Activated T-helper 17 cell treated with anti-CD3 and anti-CD28 coated beads, Interleukin-2, amount 50 U/mL, for 72 hours (primary cell): ENCODE measurements at regions not wholly inside any gene's neighbourhood (a gene's known extent, or its start where the extent isn't known, plus 50 kb on each side); places are given as distances from the start of the nearest gene placed in this dataset.

Experiments used
- ATAC-seq: fragments of 150-1000 bp; cut with Tn5 transposase; replicated peaks from 2 replicates; pipeline ENCODE4 v1.10.0; 2021; ENCODE audit warnings: mild to moderate bottlenecking, moderate library complexity
- H3K27ac Mint-ChIP-seq: one replicate; pipeline ENCODE4 v1.8.0; 2022; ENCODE audit warnings: mixed read lengths
- H3K27me3 Mint-ChIP-seq: one replicate; pipeline ENCODE4 v1.8.0; 2022; ENCODE audit warnings: mixed read lengths
- H3K36me3 Mint-ChIP-seq: one replicate; pipeline ENCODE4 v1.8.0; 2022; ENCODE audit warnings: low read depth, mild to moderate bottlenecking, mixed read lengths
- H3K4me1 Mint-ChIP-seq: one replicate; pipeline ENCODE4 v1.8.0; 2022; ENCODE audit warnings: mixed read lengths
- H3K4me3 Mint-ChIP-seq: one replicate; pipeline ENCODE4 v1.8.0; 2022; ENCODE audit warnings: mild to moderate bottlenecking, mixed read lengths
- H3K9me3 Mint-ChIP-seq: one replicate; pipeline ENCODE4 v1.8.0; 2022; ENCODE audit warnings: mixed read lengths

GRCh38 chr15:31570591-31570990, 244.0 kb downstream of the KLF13 start:
- Mint-ChIP-seq H3K4me3 (no peak overlapping the region), H3K4me1 (no peaks in the 10 kb centered on the region), H3K27ac (no peak overlapping the region), H3K36me3 (no peaks in the 10 kb centered on the region), H3K27me3 (peaks cover 3% of the 10 kb centered on the region), H3K9me3 (no peaks in the 10 kb centered on the region)
- no peak for ATAC-seq

DNA sequence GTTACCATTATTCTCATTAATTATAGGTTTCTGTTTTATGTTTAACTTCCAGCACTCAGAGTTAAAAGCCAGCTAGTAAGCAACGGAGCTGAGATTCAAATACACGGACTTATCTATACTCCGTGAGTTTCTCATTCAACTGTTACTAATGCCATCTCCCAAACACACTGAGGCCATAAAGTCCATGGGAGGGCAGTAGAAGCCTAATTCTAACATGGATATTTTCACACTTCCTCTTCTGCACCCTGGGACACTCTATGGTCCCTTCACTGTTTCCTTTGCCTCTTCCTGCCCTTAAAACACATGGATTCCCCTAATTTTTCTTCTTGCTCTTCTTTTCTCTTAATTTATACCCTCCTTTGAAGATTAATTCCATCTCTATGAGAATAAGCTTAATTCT, 245.0 kb downstream of the KLF13 start:
- ATAC-seq, result no peak
- no peaks in the 10 kb centered on the region for H3K4me1 Mint-ChIP-seq
- H3K9me3 Mint-ChIP-seq, result no peaks in the 10 kb centered on the region
- H3K4me3 Mint-ChIP-seq, result no peak overlapping the region
- peaks cover 3% of the 10 kb centered on the region for H3K27me3 Mint-ChIP-seq
- H3K36me3 Mint-ChIP-seq, result no peaks in the 10 kb centered on the region
- H3K27ac Mint-ChIP-seq, result no peak overlapping the region

DNA sequence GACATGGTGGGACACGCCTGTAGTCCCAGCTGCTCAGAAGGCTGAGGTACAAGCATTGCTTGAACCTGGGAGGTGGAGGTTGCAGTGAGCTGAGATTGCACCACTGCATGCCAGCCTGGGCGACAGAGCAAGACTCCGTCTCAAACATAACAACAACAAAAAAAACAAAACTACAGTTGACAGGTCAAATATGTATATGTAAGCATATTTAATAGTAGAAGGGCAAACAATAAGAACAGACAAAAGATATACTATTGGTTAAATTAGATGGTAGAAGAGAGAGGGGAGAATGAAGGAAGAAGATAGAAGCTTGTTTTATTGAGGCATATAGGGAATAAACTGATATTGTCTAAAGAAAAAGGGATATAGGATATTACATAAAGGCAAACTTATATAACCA, 247.1 kb downstream of the KLF13 start:
- Mint-ChIP-seq H3K36me3 (no peaks in the 10 kb centered on the region), H3K4me1 (no peaks in the 10 kb centered on the region), H3K4me3 (no peak overlapping the region), H3K27ac (no peak overlapping the region), H3K9me3 (no peaks in the 10 kb centered on the region), H3K27me3 (peaks cover 3% of the 10 kb centered on the region)
- no peak for ATAC-seq

DNA sequence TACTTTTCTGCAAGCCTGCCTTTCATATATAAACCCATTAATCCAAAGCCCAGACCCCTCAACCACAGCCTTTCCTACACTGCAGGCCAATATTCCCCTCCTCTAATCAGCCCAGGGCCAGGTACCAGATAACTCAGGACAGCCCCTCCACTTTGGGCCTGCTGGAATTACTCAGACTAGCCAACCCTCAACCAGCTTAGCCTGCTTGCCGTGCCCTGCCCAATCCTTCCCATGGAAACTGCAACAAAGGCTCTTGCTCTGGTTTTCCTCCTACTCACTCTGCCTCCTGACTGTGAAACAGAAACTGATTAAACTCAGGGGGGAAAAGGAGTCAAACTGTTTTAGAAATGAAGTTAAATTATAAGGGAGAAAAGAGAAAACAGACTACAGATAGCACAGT, 248.1 kb downstream of the KLF13 start:
- Mint-ChIP-seq H3K27me3 (peaks cover 3% of the 10 kb centered on the region), H3K4me1 (no peaks in the 10 kb centered on the region), H3K4me3 (no peak overlapping the region), H3K36me3 (no peaks in the 10 kb centered on the region), H3K27ac (peak overlapping the region; percentile 42), H3K9me3 (no peaks in the 10 kb centered on the region)
- ATAC-seq, result no peak

- H3K27ac Mint-ChIP-seq, result no peak overlapping the region
- no peaks in the 10 kb centered on the region for H3K36me3 Mint-ChIP-seq
- peaks cover 6% of the 10 kb centered on the region for H3K27me3 Mint-ChIP-seq
- no peaks in the 10 kb centered on the region for H3K4me1 Mint-ChIP-seq
- H3K4me3 Mint-ChIP-seq, result no peak overlapping the region
- peaks cover 3% of the 10 kb centered on the region for H3K9me3 Mint-ChIP-seq
- ATAC-seq, result no peak
Measured at GRCh38 chr15:31577108-31577507, 250.5 kb downstream of the KLF13 start.

DNA sequence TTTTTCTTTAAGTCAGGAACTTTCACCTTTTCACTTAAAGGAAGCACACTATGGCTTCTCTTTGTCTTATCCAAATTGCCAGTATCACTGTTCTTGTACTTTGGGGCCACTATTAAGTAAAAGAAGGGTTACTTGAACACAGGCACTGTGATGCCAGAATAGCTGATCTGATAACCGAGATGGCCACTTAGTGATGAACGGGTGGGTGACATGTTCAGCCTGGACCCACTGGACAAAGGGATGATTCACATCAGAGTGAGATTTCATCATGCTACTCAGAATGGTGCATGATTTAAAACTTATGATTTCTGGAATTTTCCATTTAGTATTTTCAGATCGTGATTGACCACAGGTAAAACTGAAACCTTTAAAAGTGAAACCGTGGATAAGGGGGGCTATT, 252.6 kb downstream of the KLF13 start:
- Mint-ChIP-seq H3K4me3 (no peak overlapping the region), H3K4me1 (no peaks in the 10 kb centered on the region), H3K9me3 (peaks cover 7% of the 10 kb centered on the region), H3K27ac (no peak overlapping the region), H3K27me3 (peaks cover 8% of the 10 kb centered on the region), H3K36me3 (no peaks in the 10 kb centered on the region)
- ATAC-seq, result no peak

- Mint-ChIP-seq H3K27ac (no peak overlapping the region), H3K4me1 (no peaks in the 10 kb centered on the region), H3K36me3 (no peaks in the 10 kb centered on the region), H3K27me3 (peaks cover 11% of the 10 kb centered on the region), H3K4me3 (no peak overlapping the region), H3K9me3 (peaks cover 7% of the 10 kb centered on the region)
- no peak for ATAC-seq
Measured at GRCh38 chr15:31579976-31580375, 253.3 kb downstream of the KLF13 start.

DNA sequence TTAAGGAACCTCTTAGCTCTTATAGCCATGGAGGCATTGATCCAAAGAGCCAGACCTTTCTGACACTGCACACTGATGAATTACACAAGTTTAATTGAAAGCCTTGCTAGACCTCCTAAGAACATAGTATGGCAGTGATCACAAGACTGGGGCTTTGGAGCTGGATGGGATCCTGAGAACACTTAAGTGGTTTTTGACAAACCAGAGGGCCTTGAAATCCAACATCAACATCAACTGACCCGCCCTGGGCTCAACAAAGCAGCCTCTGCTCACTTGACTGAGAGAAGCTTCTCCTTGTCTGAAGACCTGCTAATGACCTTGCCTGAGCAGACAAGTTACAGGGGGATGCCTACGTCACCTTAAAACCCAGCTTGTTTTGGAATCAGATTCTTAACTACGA, 257.6 kb downstream of the KLF13 start:
- Mint-ChIP-seq H3K9me3 (peaks cover 7% of the 10 kb centered on the region), H3K36me3 (no peaks in the 10 kb centered on the region), H3K27ac (no peak overlapping the region), H3K4me3 (no peak overlapping the region), H3K27me3 (peaks cover 26% of the 10 kb centered on the region), H3K4me1 (no peaks in the 10 kb centered on the region)
- ATAC-seq, result no peak

DNA sequence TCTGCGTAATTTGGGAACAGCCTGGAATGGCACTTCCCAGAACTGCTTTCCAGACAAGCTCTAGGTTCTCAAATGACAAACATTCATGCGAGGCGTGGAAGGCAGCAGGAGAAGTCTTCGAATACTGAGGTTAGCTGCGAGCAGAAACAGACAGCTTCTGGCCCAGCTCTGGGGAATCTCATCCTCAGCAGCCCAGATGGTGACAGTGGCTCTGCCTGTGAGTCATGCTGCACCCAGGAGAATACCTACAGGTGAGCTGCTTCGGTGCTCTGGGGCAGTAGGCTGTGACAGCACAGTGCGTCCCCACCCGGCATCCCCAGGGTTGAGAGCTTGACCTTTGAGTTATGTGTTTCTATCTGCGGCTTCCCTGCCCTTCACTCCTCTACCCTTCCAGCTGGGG, 258.6 kb downstream of the KLF13 start:
- Mint-ChIP-seq H3K27ac (no peak overlapping the region), H3K36me3 (no peaks in the 10 kb centered on the region), H3K27me3 (peaks cover 26% of the 10 kb centered on the region), H3K4me1 (no peaks in the 10 kb centered on the region), H3K9me3 (peaks cover 7% of the 10 kb centered on the region), H3K4me3 (no peak overlapping the region)
- ATAC-seq, result no peak

GRCh38 chr15:31586841-31587240, 260.2 kb downstream of the KLF13 start:
- Mint-ChIP-seq H3K36me3 (no peaks in the 10 kb centered on the region), H3K27ac (no peak overlapping the region), H3K4me1 (no peaks in the 10 kb centered on the region), H3K27me3 (peaks cover 33% of the 10 kb centered on the region), H3K9me3 (peaks cover 6% of the 10 kb centered on the region), H3K4me3 (no peak overlapping the region)
- no peak for ATAC-seq

DNA sequence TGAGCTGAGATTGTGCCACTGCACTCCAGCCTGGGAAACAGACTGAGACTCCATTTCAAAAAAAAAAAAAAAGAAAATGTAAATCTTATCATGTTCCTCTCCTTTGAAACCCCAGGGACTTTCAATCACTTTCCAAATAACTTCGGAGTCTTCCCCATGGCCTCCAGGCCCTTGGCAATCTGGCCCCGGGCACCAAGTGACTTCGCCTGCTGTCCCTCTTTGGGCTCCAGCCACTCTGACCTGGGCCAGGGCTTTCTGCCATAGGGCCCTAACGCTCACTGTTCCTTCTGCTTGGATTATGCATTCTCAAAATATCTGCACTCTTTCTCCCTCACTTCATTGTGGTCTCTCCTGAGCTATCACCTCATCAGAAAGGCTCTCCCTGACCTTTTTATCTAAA, 260.9 kb downstream of the KLF13 start:
- Mint-ChIP-seq H3K36me3 (no peaks in the 10 kb centered on the region), H3K4me1 (no peaks in the 10 kb centered on the region), H3K9me3 (no peaks in the 10 kb centered on the region), H3K27me3 (peaks cover 28% of the 10 kb centered on the region), H3K4me3 (no peak overlapping the region), H3K27ac (no peak overlapping the region)
- ATAC-seq, result no peak

DNA sequence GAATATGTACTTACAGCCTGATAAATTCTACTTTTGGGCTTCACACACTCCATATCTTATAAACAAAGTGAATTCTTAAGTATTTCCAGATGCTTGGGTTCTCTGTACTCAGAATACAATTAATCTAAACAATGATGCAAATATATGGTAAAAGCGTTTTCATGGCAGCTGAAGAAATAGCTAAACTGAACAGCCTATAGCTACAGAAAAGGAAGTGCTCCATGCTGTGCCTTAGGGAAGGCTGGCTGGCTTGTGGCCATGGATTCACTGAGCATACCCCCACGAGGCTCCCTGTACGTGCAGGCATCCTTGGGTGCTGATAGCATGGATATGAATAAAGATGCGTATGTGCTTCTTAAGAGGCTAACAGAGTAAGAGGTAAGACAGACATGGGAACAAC, 264.0 kb downstream of the KLF13 start:
- H3K27ac Mint-ChIP-seq, result no peak overlapping the region
- H3K4me1 Mint-ChIP-seq, result no peaks in the 10 kb centered on the region
- no peak overlapping the region for H3K4me3 Mint-ChIP-seq
- H3K9me3 Mint-ChIP-seq, result no peaks in the 10 kb centered on the region
- H3K27me3 Mint-ChIP-seq, result peaks cover 22% of the 10 kb centered on the region
- no peak for ATAC-seq
- no peaks in the 10 kb centered on the region for H3K36me3 Mint-ChIP-seq

GRCh38 chr15:31591908-31592307, 265.3 kb downstream of the KLF13 start:
- no peak for ATAC-seq
- Mint-ChIP-seq H3K27me3 (peaks cover 18% of the 10 kb centered on the region), H3K9me3 (no peaks in the 10 kb centered on the region), H3K27ac (no peak overlapping the region), H3K4me1 (no peaks in the 10 kb centered on the region), H3K4me3 (no peak overlapping the region), H3K36me3 (no peaks in the 10 kb centered on the region)

- H3K27ac Mint-ChIP-seq, result no peak overlapping the region
- peaks cover 23% of the 10 kb centered on the region for H3K27me3 Mint-ChIP-seq
- no peaks in the 10 kb centered on the region for H3K4me1 Mint-ChIP-seq
- no peak for ATAC-seq
- no peak overlapping the region for H3K4me3 Mint-ChIP-seq
- H3K9me3 Mint-ChIP-seq, result no peaks in the 10 kb centered on the region
- H3K36me3 Mint-ChIP-seq, result no peaks in the 10 kb centered on the region
Measured at GRCh38 chr15:31597466-31597865, 270.8 kb downstream of the KLF13 start.

GRCh38 chr15:31598620-31599019, 272.0 kb downstream of the KLF13 start:
- H3K36me3 Mint-ChIP-seq, result no peaks in the 10 kb centered on the region
- no peak for ATAC-seq
- H3K4me1 Mint-ChIP-seq, result no peaks in the 10 kb centered on the region
- peaks cover 29% of the 10 kb centered on the region for H3K27me3 Mint-ChIP-seq
- H3K9me3 Mint-ChIP-seq, result no peaks in the 10 kb centered on the region
- H3K4me3 Mint-ChIP-seq, result no peak overlapping the region
- no peak overlapping the region for H3K27ac Mint-ChIP-seq

DNA sequence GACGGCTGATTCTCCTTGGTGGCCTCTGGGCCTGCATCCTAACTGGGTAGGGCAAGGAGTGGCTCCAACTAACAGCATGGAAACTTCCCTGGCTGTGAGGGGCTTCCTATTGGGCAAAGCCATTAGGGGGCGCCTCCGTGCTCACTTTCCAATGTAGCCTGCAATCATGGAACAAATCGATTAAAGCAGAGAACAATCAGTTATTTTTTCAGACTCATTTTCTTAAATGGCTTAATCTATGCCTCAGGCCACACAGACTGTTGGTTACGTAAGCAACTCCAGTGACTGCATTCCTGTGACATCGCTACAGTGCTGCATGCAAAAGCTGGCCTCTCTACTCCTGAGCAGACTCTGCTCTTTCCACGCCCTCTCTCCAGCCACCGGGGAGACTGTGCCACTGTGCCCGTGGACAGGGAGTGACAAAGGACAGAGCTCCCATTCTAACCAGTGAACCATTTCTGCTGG, 278.9 kb downstream of the KLF13 start:
- no peak for ATAC-seq
- Mint-ChIP-seq H3K36me3 (no peaks in the 10 kb centered on the region), H3K9me3 (no peaks in the 10 kb centered on the region), H3K4me1 (no peaks in the 10 kb centered on the region), H3K27ac (no peak overlapping the region), H3K4me3 (no peak overlapping the region), H3K27me3 (peaks cover 28% of the 10 kb centered on the region)
